Daoy (cell line): ENCODE measurements at regions not wholly inside any gene's neighbourhood (a gene's known extent, or its start where the extent isn't known, plus 50 kb on each side); places are given as distances from the start of the nearest gene placed in this dataset.
"Not testable (repeated sequence)": the region's sequence is repeated elsewhere in the genome, so short reads cannot be mapped to it uniquely, and the experiment has no call there.

ENCODE experiments used
- DNase-seq: peaks from one replicate; pipeline ENCODE4 v3.0.0-alpha.2; 2015; ENCODE audit warnings: low read depth

GRCh38 chr2:6111781-6112261 is 419.6 kb downstream of the SOX11 start:
- no peak for DNase-seq

- no peak for DNase-seq
Observed at GRCh38 chr2:6113786-6114185, 421.6 kb downstream of the SOX11 start.

- DNase-seq, result no peak
Observed at GRCh38 chr2:6127718-6128117, 435.5 kb downstream of the SOX11 start.

GRCh38 chr2:6139142-6139541 is 447.0 kb downstream of the SOX11 start:
- DNase-seq, result no peak

- no peak for DNase-seq
Observed at GRCh38 chr2:6139916-6140315, 447.7 kb downstream of the SOX11 start.

GRCh38 chr2:6140509-6140908 is 448.3 kb downstream of the SOX11 start:
- DNase-seq, result no peak

- DNase-seq, result no peak
Observed at GRCh38 chr2:6143812-6144211, 451.6 kb downstream of the SOX11 start.

- DNase-seq, result not testable (repeated sequence)
Observed at GRCh38 chr2:6147215-6147614, 455.0 kb downstream of the SOX11 start.

DNA sequence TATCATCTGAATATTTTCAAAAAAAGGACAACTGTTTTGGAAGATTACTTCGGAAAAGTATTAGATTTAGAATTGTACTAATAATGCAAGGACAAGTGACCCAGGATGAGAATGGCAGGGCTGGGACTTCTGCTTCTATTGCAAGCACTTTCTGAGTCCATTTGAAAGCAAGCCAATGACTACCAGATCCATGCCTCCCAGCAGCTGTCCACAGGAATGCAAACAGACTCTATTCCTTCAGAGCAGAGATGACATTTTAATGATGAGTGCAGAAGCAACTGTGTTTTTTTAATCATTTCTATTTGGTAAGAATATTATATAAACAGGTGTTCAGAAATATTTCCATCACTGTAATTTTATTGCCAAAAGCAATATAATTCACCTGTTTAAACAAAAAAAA is 456.7 kb downstream of the SOX11 start:
- no peak for DNase-seq

DNA sequence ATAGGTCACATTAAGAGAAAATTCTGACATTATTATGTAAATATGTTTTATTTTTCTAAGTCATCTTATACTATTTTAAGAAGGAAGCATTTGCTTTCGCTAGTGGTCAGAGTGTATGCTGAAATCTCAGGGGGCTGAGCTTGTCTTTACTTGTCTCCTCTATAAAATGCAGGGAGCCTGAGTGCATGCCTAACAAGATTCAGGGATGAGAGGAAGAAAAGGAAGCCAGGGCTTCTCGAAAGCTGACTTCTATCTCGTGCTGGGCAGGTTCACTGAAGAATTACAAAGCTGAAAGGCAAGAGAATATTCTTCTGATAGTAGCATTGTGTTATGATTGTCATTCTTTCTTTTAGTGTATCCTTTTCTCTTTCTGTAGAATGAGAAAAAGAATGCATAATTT is 467.4 kb downstream of the SOX11 start:
- no peak for DNase-seq

GRCh38 chr2:6163932-6164331 is 471.7 kb downstream of the SOX11 start:
- no peak for DNase-seq

DNA sequence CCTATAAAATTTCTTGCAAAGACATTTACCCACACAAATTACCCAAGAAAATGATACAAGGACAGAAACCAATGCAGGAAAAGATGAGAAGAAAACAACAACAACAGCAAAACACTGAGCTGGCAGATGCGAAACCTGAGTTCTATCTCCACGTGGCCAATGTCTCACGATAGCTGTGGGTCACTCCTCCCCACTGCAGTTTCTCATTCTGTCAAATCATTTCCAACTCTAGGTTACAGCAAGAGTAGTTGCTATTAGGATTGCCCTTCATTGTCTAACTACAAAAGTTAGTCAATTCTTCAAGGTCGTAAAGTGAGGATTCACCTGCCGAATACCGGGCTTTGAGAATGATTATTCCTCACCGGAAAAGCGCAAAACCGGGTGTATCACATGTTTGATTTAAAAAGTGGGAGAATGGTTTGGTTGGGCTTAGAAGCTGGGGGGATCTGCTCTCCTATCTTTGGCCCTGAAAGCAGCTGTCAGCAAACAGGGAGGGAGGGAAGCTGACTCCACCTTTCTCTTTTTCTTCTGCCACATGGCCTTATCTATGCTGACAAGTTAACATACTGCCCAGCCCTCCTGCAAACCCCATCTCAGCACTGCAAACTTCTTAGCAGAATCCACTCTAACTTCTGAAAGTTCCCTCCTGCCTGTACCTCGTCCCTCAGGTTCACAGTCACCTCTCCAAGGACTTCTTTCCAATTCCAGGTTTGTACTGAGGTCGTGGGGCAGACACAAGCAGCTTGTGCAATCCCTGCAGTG is 473.0 kb downstream of the SOX11 start:
- DNase-seq, result no peak

GRCh38 chr2:6167592-6168138 is 475.5 kb downstream of the SOX11 start:
- DNase-seq, result no peak

DNA sequence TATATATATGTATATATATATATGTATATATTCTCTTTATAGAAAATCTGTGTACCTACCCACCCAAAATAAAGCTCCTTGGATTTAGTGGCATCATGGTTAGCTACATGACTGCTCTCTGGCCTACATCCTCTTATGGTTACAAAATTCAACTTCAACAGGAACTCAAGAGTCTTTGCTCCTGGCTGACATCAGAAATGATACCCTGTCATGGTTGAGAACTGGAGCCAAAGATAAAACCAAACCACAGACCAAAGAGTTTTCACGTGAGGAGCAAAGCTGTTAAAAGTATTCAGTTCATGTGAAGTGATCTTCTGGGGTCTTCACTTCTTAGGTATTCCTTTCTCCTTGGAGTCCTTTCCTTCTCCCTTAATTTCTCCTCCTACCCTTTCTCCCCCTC is 476.3 kb downstream of the SOX11 start:
- DNase-seq, result no peak

DNA sequence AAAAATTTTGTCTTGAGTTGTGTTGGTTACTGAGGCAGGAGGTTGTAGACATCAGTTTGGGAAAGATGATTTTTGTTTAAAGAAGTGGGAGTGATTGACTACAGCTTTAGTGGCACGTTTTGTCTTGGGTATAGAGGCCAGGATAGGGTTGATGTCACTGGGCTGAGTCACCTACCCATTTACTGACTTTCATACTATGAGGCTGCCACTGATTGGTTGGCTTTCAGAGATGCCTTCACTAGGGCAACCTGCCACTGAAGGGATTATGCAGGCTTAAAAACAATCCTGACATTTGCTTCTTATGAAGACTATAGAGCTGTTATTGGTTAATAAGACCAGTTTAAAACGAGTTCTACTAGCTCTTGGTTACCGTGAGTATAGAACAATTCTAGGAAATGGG is 479.1 kb downstream of the SOX11 start:
- no peak for DNase-seq

DNA sequence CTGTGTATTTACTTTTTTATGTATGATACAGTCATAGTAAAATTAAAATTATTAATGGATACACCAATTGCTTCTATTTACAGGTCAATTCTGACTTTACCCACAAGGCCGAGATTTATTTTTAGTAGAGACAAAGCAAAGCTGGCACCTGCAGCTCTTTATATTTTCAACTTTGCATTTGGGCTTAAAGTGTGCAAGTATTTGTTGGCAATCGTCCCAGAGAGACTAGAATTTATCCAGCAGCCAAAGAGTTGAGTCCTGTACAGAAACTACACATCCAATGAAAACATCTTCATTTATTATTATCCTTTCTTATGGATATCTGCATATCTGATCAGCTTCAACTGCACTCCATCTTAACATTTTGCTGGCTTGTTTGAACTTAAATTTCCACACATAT is 485.6 kb downstream of the SOX11 start:
- no peak for DNase-seq

GRCh38 chr2:6181525-6181924 is 489.3 kb downstream of the SOX11 start:
- DNase-seq, result no peak

DNA sequence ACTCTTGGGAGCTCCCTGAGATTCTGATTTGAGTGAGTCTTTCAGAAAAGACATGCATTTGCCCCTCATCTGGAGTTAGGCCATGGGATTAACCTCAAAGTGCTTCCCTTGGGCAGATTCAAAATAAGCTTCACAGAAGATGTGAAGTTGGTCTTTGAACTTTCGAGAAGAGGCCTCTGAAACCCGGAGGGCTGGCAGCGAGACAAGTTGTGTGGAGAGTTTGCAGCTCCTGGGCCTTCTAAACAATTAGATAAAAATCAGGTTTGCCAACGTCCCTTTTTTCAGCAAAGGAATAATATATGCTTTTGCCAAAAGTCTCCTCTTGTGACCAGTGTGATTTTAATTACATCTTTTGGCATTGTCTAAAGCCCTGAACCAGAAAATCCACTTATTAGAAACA is 489.7 kb downstream of the SOX11 start:
- DNase-seq, result no peak

DNA sequence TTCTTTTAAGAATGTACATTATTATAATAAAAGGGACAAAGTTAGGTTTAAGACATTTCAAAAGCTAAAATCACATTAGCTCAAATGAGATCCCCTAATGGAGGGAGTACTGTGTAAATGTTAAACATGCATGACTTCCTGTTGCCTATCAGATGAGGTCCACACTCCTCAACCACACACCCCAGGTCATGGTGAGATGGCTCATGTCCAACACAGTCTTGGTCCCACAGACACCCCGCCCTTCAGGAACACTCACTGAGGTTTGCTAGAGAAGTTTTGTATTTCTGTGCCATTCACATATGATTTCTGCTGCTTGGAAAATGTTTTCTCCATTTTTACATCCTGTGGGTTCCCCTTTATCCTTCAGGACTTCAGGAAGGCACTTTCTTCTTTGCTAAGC is 491.0 kb downstream of the SOX11 start:
- DNase-seq, result no peak

GRCh38 chr2:6184532-6185292 is 492.5 kb downstream of the SOX11 start:
- DNase-seq, result no peak

DNA sequence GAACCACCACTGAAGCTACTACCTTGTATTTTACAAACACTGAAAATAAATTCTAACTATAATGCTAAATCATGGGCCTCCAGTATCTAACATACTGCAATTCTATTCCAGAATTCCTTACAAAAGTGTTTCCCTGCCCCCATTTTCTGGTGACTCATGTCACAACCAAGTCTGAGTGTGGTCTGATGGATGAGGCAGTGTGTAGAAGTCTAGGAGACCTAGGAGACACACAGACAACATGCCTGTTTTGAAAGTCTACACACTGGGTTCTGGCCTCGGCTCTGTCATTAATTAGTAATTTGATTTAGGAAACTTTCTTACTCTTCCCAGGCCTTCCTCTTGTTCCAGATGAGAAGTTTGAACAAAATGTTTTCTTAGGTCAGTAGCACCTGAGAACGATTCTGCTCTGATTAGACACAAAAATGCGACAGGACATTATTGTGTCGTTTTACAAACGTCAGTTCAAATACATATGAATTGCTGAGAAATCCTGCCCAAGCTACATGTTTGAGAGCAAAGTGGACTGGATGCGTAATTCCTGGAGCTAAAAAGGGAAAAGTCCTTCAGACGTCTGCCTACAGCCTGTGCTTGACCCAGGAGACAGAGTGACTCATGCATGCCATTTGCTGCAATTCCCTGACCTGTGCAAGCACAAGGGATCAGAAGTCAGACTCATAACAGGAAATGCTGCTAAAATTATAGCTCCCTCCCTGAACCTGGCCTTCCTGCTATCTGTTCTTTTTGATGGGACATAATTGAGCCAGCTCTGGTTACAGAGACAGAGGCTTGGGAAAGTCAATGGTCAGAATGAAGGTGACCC is 494.4 kb downstream of the SOX11 start:
- DNase-seq, result no peak

- DNase-seq, result no peak
Observed at GRCh38 chr2:6196449-6196848, 504.3 kb downstream of the SOX11 start.
